A549 (cell line): ENCODE measurements at regions not wholly inside any gene's neighbourhood (a gene's known extent, or its start where the extent isn't known, plus 50 kb on each side); places are given as distances from the start of the nearest gene placed in this dataset.

Experiments used
- ATAC-seq, 2 experiments: fragments of 200-7000 bp in 1 of 2; fragments of >200 bp in 1 of 2; cut with Nextera tagmentation in 1 of 2; cut with Tn5 transposase in 1 of 2; 3 replicates each; pipeline versions ENCODE4 v1.8.0 to v1.9.1; 2018 to 2020; ENCODE audit warnings: mild to moderate bottlenecking in 1 of 2, moderate library complexity in 1 of 2
- CTCF ChIA-PET: fragments of 300-600 bp; sonication (Branson Sonifier 250); formaldehyde crosslinking; extraction: SDS; loops from one replicate; lab custom pipeline; 2021; ENCODE audit warnings: antibody characterized with exemption, inconsistent platforms; lab: Yijun Ruan, JAX
- POLR2A ChIA-PET: fragments of 350-600 bp; formaldehyde crosslinking; extraction: SDS; loops from one replicate; lab custom pipeline; 2021; ENCODE audit warnings: antibody characterized with exemption, inconsistent platforms; lab: Yijun Ruan, JAX
- DNase-seq, 2 experiments: peaks; one replicate each; pipeline versions ENCODE4 v3.0.0 to v3.0.0-alpha.2; 2011 to 2016; ENCODE audit warnings: low read depth in 1 of 2, low spot score in 1 of 2
- FAIRE-seq: peaks from 2 replicates; lab custom pipeline; 2011; peaks lifted over from hg19 to GRCh38; lab: Jason Lieb, UNC
- H3K27ac ChIP-seq, 2 experiments: fragments of >200 bp; sonication (Bioruptor Twin); formaldehyde crosslinking; 3 replicates each; pipeline ENCODE4 v1.5.1; 2016 to 2017
- H3K4me1 ChIP-seq: fragments of >200 bp; sonication (Bioruptor Twin); formaldehyde crosslinking; 3 replicates; pipeline ENCODE4 v1.6.1; 2016
- H3K4me2 ChIP-seq: fragments of >200 bp; sonication (Bioruptor Twin); formaldehyde crosslinking; 3 replicates; pipeline ENCODE4 v1.6.1; 2016
- H3K4me3 ChIP-seq: fragments of >200 bp; sonication (Bioruptor Twin); formaldehyde crosslinking; 3 replicates; pipeline ENCODE4 v1.5.1; 2016
- H3K9me3 ChIP-seq: fragments of >200 bp; sonication (Bioruptor Twin); formaldehyde crosslinking; 3 replicates; pipeline ENCODE4 v1.6.1; 2016
- BHLHE40 ChIP-seq: IDR thresholded peaks from 2 replicates; pipeline ENCODE4 v1.6.1; 2012; ENCODE audit warnings: low read depth, low read length, inconsistent platforms
- CBX2 ChIP-seq: fragments of 200-600 bp; sonication (generic); IDR thresholded peaks from 2 replicates; pipeline ENCODE4 v1.6.1; 2016; ENCODE audit warnings: low read depth, mild to moderate bottlenecking, borderline replicate concordance
- CHD4 ChIP-seq: fragments of 200-600 bp; sonication (generic); IDR thresholded peaks from 2 replicates; pipeline ENCODE4 v1.6.1; 2016; ENCODE audit warnings: antibody characterized with exemption, mild to moderate bottlenecking, borderline replicate concordance
- CTCF ChIP-seq: fragments of >200 bp; sonication (Bioruptor Twin); formaldehyde crosslinking; IDR thresholded peaks from 3 replicates; pipeline ENCODE4 v1.5.1; 2016
- EHF ChIP-seq: fragments of 250-450 bp; sonication (Bioruptor Pico); IDR thresholded peaks from 2 replicates; pipeline ENCODE4 v1.5.0; 2020; ENCODE audit warnings: mild to moderate bottlenecking
- EHMT2 ChIP-seq: fragments of 200-600 bp; sonication (generic); IDR thresholded peaks from 2 replicates; pipeline ENCODE4 v1.6.1; 2016; ENCODE audit warnings: antibody characterized with exemption, low read depth, mild to moderate bottlenecking, moderate library complexity
- FOXS1 ChIP-seq: fragments of 250-450 bp; sonication (Bioruptor Pico); IDR thresholded peaks from 2 replicates; pipeline ENCODE4 v1.5.0; 2020; ENCODE audit warnings: mild to moderate bottlenecking, moderate library complexity
- HDAC2 ChIP-seq: fragments of 200-600 bp; sonication (generic); IDR thresholded peaks from 2 replicates; pipeline ENCODE4 v1.6.1; 2016
- HMGXB4 ChIP-seq: fragments of 250-450 bp; sonication (Bioruptor Pico); IDR thresholded peaks from 2 replicates; pipeline ENCODE4 v1.5.0; 2021; ENCODE audit warnings: mild to moderate bottlenecking, moderate library complexity, borderline replicate concordance
- MAFK ChIP-seq: fragments of 450-650 bp; IDR thresholded peaks from 2 replicates; pipeline ENCODE4 v1.6.1; 2014; ENCODE audit not compliant: partially characterized antibody
- NR3C1 ChIP-seq: fragments of >200 bp; sonication (Bioruptor Twin); formaldehyde crosslinking; IDR thresholded peaks from 3 replicates; pipeline ENCODE4 v1.6.1; 2017
- PHF8 ChIP-seq: fragments of 200-600 bp; sonication (generic); IDR thresholded peaks from 2 replicates; pipeline ENCODE4 v1.6.1; 2016; ENCODE audit warnings: low read depth, mild to moderate bottlenecking, antibody characterized with exemption, moderate library complexity, borderline replicate concordance
- RAD21 ChIP-seq, 2 experiments: fragments of >200 bp in 1 of 2; sonication (Bioruptor Twin) in 1 of 2; formaldehyde crosslinking in 1 of 2; IDR thresholded peaks in 1 of 2; conservative IDR thresholded peaks in 1 of 2; 2 replicates in 1 of 2; 3 replicates in 1 of 2; pipeline ENCODE4 v1.6.1; 2012 to 2018; ENCODE audit warnings: inconsistent platforms in 1 of 2
- RARB ChIP-seq: fragments of 250-450 bp; sonication (Bioruptor Pico); IDR thresholded peaks from 2 replicates; pipeline ENCODE4 v1.8.0; 2021; ENCODE audit warnings: mild to moderate bottlenecking, moderate library complexity
- RFX5 ChIP-seq: fragments of 450-650 bp; IDR thresholded peaks from 2 replicates; pipeline ENCODE4 v1.7.1; 2014; ENCODE audit warnings: antibody characterized with exemption, mild to moderate bottlenecking, moderate library complexity
- SMC3 ChIP-seq: fragments of >200 bp; sonication (Bioruptor Twin); formaldehyde crosslinking; IDR thresholded peaks from 3 replicates; pipeline ENCODE4 v1.6.1; 2018; ENCODE audit warnings: inconsistent platforms
- USF2 ChIP-seq: fragments of 450-650 bp; IDR thresholded peaks from 2 replicates; pipeline ENCODE4 v1.6.1; 2014; ENCODE audit warnings: antibody characterized with exemption
- WGBS: methylation state at CpG from one replicate; pipeline ENCODE4 v1.1.6; 2017; ENCODE audit errors: missing lambda C conversion rate; 5-methylcytosine and 5-hydroxymethylcytosine counted together
- TF ChIP-seq, protein P1 (sequence below): fragments of >200 bp; sonication (Bioruptor Twin); formaldehyde crosslinking; IDR thresholded peaks from 3 replicates; pipeline ENCODE4 v1.6.1; 2016
- TF ChIP-seq, protein P2 (sequence below): fragments of 150-350 bp; IDR thresholded peaks from 2 replicates; pipeline ENCODE4 v1.6.1; 2014; ENCODE audit warnings: low read depth, mild to moderate bottlenecking, low read length

- Histone ChIP-seq H3K4me3 (no peak overlapping the region), H3K4me1 (no peaks in the 10 kb centered on the region), H3K4me2 (no peak overlapping the region), H3K27ac (no peak overlapping the region), H3K9me3 (no peaks in the 10 kb centered on the region)
- FAIRE-seq (no peak), DNase-seq (peak; percentile 4 to 8), ATAC-seq (no peak)
- CTCF ChIA-PET: no interaction called here
- POLR2A ChIA-PET: no interaction called here
- no peak for TF ChIP-seq FOXS1 (CRISPR knock-in tag)
- TF ChIP-seq RAD21 (conservative IDR thresholded peaks at IDR 0.05 in 1 of 2, IDR thresholded peaks at IDR 0.05 in 1 of 2): peak; percentile 32 to 50; a peak in 3 of 5 replicates
- 0 out of 3 replicates have a peak, but pooled peaks have one; percentile 14 for TF ChIP-seq SMC3
- TF ChIP-seq NR3C1: no peak
- no peak for TF ChIP-seq HMGXB4 (CRISPR knock-in tag)
- TF ChIP-seq BHLHE40: no peak
- peak; percentile 31 for TF ChIP-seq CTCF
- TF ChIP-seq, protein P1, sequence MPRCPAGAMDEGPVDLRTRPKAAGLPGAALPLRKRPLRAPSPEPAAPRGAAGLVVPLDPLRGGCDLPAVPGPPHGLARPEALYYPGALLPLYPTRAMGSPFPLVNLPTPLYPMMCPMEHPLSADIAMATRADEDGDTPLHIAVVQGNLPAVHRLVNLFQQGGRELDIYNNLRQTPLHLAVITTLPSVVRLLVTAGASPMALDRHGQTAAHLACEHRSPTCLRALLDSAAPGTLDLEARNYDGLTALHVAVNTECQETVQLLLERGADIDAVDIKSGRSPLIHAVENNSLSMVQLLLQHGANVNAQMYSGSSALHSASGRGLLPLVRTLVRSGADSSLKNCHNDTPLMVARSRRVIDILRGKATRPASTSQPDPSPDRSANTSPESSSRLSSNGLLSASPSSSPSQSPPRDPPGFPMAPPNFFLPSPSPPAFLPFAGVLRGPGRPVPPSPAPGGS: no peak
- no peak for TF ChIP-seq USF2
- TF ChIP-seq MAFK: peak; percentile 49
- 10% methylated on average over 2 of the region's 2 CpGs for whole genome bisulfite sequencing
Observed at GRCh38 chr13:29713839-29714238, 118.4 kb upstream of the SLC7A1 start.

- ATAC-seq (no peak), DNase-seq (no peak), FAIRE-seq (no peak)
- CTCF ChIA-PET: no interaction called here
- Histone ChIP-seq H3K4me2 (no peak overlapping the region), H3K9me3 (no peaks in the 10 kb centered on the region), H3K27ac (no peak overlapping the region), H3K4me1 (no peaks in the 10 kb centered on the region), H3K4me3 (no peak overlapping the region)
- WGBS: 31% methylated on average over 4 of the region's 4 CpGs
- POLR2A ChIA-PET: no interaction called here
- TF ChIP-seq EHMT2: no peak
- TF ChIP-seq CHD4: no peak
- no peak for TF ChIP-seq BHLHE40
- TF ChIP-seq CBX2: no peak
Observed at GRCh38 chr13:29711776-29712175, 116.3 kb upstream of the SLC7A1 start.

GRCh38 chr13:29710511-29710910, 115.0 kb upstream of the SLC7A1 start:
- H3K4me1 ChIP-seq: no peaks in the 10 kb centered on the region
- DNase-seq (no peak), FAIRE-seq (no peak)
- no peak overlapping the region for H3K27ac ChIP-seq
- CTCF ChIA-PET: no interaction called here
- TF ChIP-seq CHD4 (no peak), MAFK (no peak), RARB (CRISPR knock-in tag) (no peak), EHF (CRISPR knock-in tag) (no peak), EHMT2 (no peak), HDAC2 (no peak), RFX5 (no peak), PHF8 (no peak)
- TF ChIP-seq, protein P2, sequence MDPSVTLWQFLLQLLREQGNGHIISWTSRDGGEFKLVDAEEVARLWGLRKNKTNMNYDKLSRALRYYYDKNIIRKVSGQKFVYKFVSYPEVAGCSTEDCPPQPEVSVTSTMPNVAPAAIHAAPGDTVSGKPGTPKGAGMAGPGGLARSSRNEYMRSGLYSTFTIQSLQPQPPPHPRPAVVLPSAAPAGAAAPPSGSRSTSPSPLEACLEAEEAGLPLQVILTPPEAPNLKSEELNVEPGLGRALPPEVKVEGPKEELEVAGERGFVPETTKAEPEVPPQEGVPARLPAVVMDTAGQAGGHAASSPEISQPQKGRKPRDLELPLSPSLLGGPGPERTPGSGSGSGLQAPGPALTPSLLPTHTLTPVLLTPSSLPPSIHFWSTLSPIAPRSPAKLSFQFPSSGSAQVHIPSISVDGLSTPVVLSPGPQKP: no peak
- TF ChIP-seq, all 56 proteins: peak for 0
- Histone ChIP-seq H3K4me3 (no peak overlapping the region), H3K4me2 (no peak overlapping the region), H3K9me3 (no peaks in the 10 kb centered on the region)
- ATAC-seq: no peak
- POLR2A ChIA-PET: no interaction called here
- 53% methylated on average over 1 of the region's 1 CpG for WGBS
